ENCODE measurements at regions not wholly inside any gene's neighbourhood (a gene's known extent, or its start where the extent isn't known, plus 50 kb on each side); places are given as distances from the start of the nearest gene placed in this dataset.

- no peak overlapping the region for H3K4me3 ChIP-seq (ENCODE audit: low read length in 2 of 2)
- no peaks in the 10 kb centered on the region for H3K9me3 ChIP-seq (ENCODE audit: control insufficient read depth in 2 of 2, insufficient read depth in 1 of 2, low read length in 1 of 2)
- no peaks in the 10 kb centered on the region for H3K4me1 ChIP-seq (ENCODE audit: control insufficient read depth in 2 of 2, insufficient read depth in 2 of 2, low read length in 2 of 2)
- no peak for DNase-seq (ENCODE audit: low read depth in 6 of 9, low spot score in 9 of 9)
- no peak overlapping the region for H3K27ac ChIP-seq (ENCODE audit: low read depth in 1 of 2, low read length in 1 of 2)
- no peaks in the 10 kb centered on the region for H3K27me3 ChIP-seq (ENCODE audit: control insufficient read depth in 2 of 2, insufficient read depth in 1 of 2, low read length in 1 of 2)
- no peaks in the 10 kb centered on the region for H3K36me3 ChIP-seq (ENCODE audit: control insufficient read depth in 2 of 2, insufficient read depth in 2 of 2, low read length in 1 of 2)
Observed at GRCh38 chr2:104240984-104241383, 612.9 kb upstream of the POU3F3 start.

GRCh38 chr2:104249629-104250028 is 604.3 kb upstream of the POU3F3 start:
- Histone ChIP-seq H3K27me3 (ENCODE audit: control insufficient read depth in 2 of 2, insufficient read depth in 1 of 2, low read length in 1 of 2) (no peaks in the 10 kb centered on the region), H3K4me3 (ENCODE audit: low read length in 2 of 2) (no peak overlapping the region), H3K27ac (ENCODE audit: low read depth in 1 of 2, low read length in 1 of 2) (no peak overlapping the region), H3K9me3 (ENCODE audit: control insufficient read depth in 2 of 2, insufficient read depth in 1 of 2, low read length in 1 of 2) (no peaks in the 10 kb centered on the region), H3K36me3 (ENCODE audit: control insufficient read depth in 2 of 2, insufficient read depth in 2 of 2, low read length in 1 of 2) (no peaks in the 10 kb centered on the region), H3K4me1 (ENCODE audit: control insufficient read depth in 2 of 2, insufficient read depth in 2 of 2, low read length in 2 of 2) (no peaks in the 10 kb centered on the region)
- WGBS = 83% methylated on average over 4 of the region's 4 CpGs
- no peak for DNase-seq (ENCODE audit: low read depth in 6 of 9, low spot score in 9 of 9)

- Histone ChIP-seq H3K4me3 (ENCODE audit: low read length in 2 of 2) (no peak overlapping the region), H3K4me1 (ENCODE audit: control insufficient read depth in 2 of 2, insufficient read depth in 2 of 2, low read length in 2 of 2) (no peaks in the 10 kb centered on the region), H3K36me3 (ENCODE audit: control insufficient read depth in 2 of 2, insufficient read depth in 2 of 2, low read length in 1 of 2) (no peaks in the 10 kb centered on the region), H3K27me3 (ENCODE audit: control insufficient read depth in 2 of 2, insufficient read depth in 1 of 2, low read length in 1 of 2) (no peaks in the 10 kb centered on the region), H3K9me3 (ENCODE audit: control insufficient read depth in 2 of 2, insufficient read depth in 1 of 2, low read length in 1 of 2) (no peaks in the 10 kb centered on the region), H3K27ac (ENCODE audit: low read depth in 1 of 2, low read length in 1 of 2) (no peak overlapping the region)
- 94% methylated on average over 2 of the region's 2 CpGs for WGBS
- no peak for DNase-seq (ENCODE audit: low read depth in 6 of 9, low spot score in 9 of 9)
Observed at GRCh38 chr2:104250635-104251034, 603.3 kb upstream of the POU3F3 start.

DNA sequence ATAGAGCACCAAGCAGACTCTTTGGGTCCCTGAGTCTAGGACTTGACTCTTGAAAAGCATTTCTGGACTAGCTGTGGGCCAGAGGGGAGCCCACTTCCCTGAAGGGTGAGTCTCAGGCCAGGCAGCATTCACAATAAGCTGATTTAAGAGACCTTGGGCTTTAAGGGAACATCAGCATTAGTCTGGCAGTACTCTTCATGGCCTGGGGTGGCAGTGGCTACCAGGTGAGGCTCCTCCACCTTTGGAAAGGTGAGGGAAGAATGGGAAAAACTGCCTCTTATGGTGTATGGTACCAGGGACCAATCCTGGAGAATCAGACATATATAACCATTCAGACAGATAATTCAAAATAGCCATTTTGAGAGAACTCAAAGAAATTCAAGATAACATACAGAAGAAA is 599.9 kb upstream of the POU3F3 start:
- no peak overlapping the region for H3K4me3 ChIP-seq (ENCODE audit: low read length in 2 of 2)
- H3K27me3 ChIP-seq (ENCODE audit: control insufficient read depth in 2 of 2, insufficient read depth in 1 of 2, low read length in 1 of 2) = no peaks in the 10 kb centered on the region
- no peaks in the 10 kb centered on the region for H3K9me3 ChIP-seq (ENCODE audit: control insufficient read depth in 2 of 2, insufficient read depth in 1 of 2, low read length in 1 of 2)
- DNase-seq (ENCODE audit: low read depth in 6 of 9, low spot score in 9 of 9) = no peak
- H3K36me3 ChIP-seq (ENCODE audit: control insufficient read depth in 2 of 2, insufficient read depth in 2 of 2, low read length in 1 of 2) = no peaks in the 10 kb centered on the region
- H3K27ac ChIP-seq (ENCODE audit: low read depth in 1 of 2, low read length in 1 of 2) = no peak overlapping the region
- H3K4me1 ChIP-seq (ENCODE audit: control insufficient read depth in 2 of 2, insufficient read depth in 2 of 2, low read length in 2 of 2) = no peaks in the 10 kb centered on the region

- Histone ChIP-seq H3K27me3 (ENCODE audit: control insufficient read depth in 2 of 2, insufficient read depth in 1 of 2, low read length in 1 of 2) (no peaks in the 10 kb centered on the region), H3K36me3 (ENCODE audit: control insufficient read depth in 2 of 2, insufficient read depth in 2 of 2, low read length in 1 of 2) (no peaks in the 10 kb centered on the region), H3K9me3 (ENCODE audit: control insufficient read depth in 2 of 2, insufficient read depth in 1 of 2, low read length in 1 of 2) (peaks cover 2 to 14% of the 10 kb centered on the region in 2 donors), H3K27ac (ENCODE audit: low read depth in 1 of 2, low read length in 1 of 2) (no peak overlapping the region), H3K4me1 (ENCODE audit: control insufficient read depth in 2 of 2, insufficient read depth in 2 of 2, low read length in 2 of 2) (no peaks in the 10 kb centered on the region), H3K4me3 (ENCODE audit: low read length in 2 of 2) (no peak overlapping the region)
- no peak for DNase-seq (ENCODE audit: low read depth in 6 of 9, low spot score in 9 of 9)
- WGBS = 96% methylated on average over 1 of the region's 1 CpG
Observed at GRCh38 chr2:104262714-104263113, 591.2 kb upstream of the POU3F3 start.

DNA sequence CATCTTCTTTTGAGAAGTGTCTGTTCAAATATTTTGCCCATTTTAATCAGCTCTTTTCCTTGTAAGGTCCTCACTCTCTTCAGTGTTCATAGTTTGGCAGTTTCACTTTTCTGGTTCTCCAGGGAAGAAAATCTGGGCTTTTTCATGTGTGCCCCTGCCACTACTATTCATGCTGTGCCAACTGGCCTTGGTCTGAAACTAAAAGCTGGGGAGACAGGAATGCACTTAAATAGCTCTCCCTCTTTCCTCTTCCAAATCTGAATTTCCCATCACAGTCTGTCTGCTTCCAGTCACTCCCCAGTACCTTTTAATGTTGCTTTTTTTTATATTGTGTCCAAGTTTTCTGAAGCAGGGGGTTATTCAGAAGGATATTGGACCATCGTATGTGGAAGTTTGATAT is 574.3 kb upstream of the POU3F3 start:
- no peaks in the 10 kb centered on the region for H3K36me3 ChIP-seq (ENCODE audit: control insufficient read depth in 2 of 2, insufficient read depth in 2 of 2, low read length in 1 of 2)
- H3K4me1 ChIP-seq (ENCODE audit: control insufficient read depth in 2 of 2, insufficient read depth in 2 of 2, low read length in 2 of 2) = no peaks in the 10 kb centered on the region
- no peaks in the 10 kb centered on the region for H3K27me3 ChIP-seq (ENCODE audit: control insufficient read depth in 2 of 2, insufficient read depth in 1 of 2, low read length in 1 of 2)
- H3K9me3 ChIP-seq (ENCODE audit: control insufficient read depth in 2 of 2, insufficient read depth in 1 of 2, low read length in 1 of 2) = no peaks in the 10 kb centered on the region
- H3K27ac ChIP-seq (ENCODE audit: low read depth in 1 of 2, low read length in 1 of 2) = no peak overlapping the region
- no peak overlapping the region for H3K4me3 ChIP-seq (ENCODE audit: low read length in 2 of 2)
- 94% methylated on average over 1 of the region's 1 CpG for WGBS
- no peak for DNase-seq (ENCODE audit: low read depth in 6 of 9, low spot score in 9 of 9)

DNA sequence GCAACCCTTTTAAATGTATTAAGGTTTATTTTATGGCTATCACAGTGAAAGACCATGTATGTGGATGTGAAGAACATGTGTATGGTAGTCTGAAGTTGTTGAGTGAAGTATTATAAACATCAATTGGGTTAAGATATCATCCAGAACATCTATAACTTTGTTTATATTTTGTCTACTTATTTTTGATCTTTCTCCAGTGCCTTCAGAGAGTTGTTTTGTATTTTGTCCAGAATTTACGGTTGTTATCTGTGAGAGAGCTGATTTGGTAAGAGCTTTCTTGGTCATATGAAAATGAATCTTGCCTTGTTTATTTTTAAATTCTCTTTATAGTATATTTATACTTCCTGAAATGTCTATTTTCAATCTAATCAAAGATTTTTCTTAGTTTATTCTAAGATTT is 573.7 kb upstream of the POU3F3 start:
- no peaks in the 10 kb centered on the region for H3K4me1 ChIP-seq (ENCODE audit: control insufficient read depth in 2 of 2, insufficient read depth in 2 of 2, low read length in 2 of 2)
- no peaks in the 10 kb centered on the region for H3K27me3 ChIP-seq (ENCODE audit: control insufficient read depth in 2 of 2, insufficient read depth in 1 of 2, low read length in 1 of 2)
- 96% methylated on average over 1 of the region's 1 CpG for WGBS
- no peak for DNase-seq (ENCODE audit: low read depth in 6 of 9, low spot score in 9 of 9)
- no peak overlapping the region for H3K4me3 ChIP-seq (ENCODE audit: low read length in 2 of 2)
- no peaks in the 10 kb centered on the region for H3K36me3 ChIP-seq (ENCODE audit: control insufficient read depth in 2 of 2, insufficient read depth in 2 of 2, low read length in 1 of 2)
- no peak overlapping the region for H3K27ac ChIP-seq (ENCODE audit: low read depth in 1 of 2, low read length in 1 of 2)
- H3K9me3 ChIP-seq (ENCODE audit: control insufficient read depth in 2 of 2, insufficient read depth in 1 of 2, low read length in 1 of 2) = no peaks in the 10 kb centered on the region

DNA sequence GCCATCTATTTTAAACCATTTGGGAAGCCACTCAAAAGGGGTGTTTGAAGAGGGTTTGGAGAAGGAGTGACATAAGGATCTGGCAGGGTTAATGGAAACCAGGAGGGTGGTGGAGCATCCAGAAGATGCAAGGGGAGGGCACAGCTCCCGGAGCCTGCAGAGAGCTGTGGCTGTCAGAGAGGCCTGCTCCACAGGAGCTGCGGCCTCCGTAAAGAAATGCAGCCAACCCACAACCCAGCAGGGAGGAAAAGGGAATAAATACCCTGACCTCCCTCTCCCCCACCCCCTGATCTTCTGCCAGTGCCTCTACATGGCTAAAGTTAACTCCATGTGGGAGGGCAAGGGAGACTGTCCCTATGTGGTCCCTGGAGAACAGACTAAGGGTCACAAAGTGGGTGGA is 567.1 kb upstream of the POU3F3 start:
- Histone ChIP-seq H3K4me3 (ENCODE audit: low read length in 2 of 2) (no peak overlapping the region), H3K36me3 (ENCODE audit: control insufficient read depth in 2 of 2, insufficient read depth in 2 of 2, low read length in 1 of 2) (no peaks in the 10 kb centered on the region), H3K9me3 (ENCODE audit: control insufficient read depth in 2 of 2, insufficient read depth in 1 of 2, low read length in 1 of 2) (no peaks in the 10 kb centered on the region), H3K27ac (ENCODE audit: low read depth in 1 of 2, low read length in 1 of 2) (no peak overlapping the region), H3K27me3 (ENCODE audit: control insufficient read depth in 2 of 2, insufficient read depth in 1 of 2, low read length in 1 of 2) (no peaks in the 10 kb centered on the region), H3K4me1 (ENCODE audit: control insufficient read depth in 2 of 2, insufficient read depth in 2 of 2, low read length in 2 of 2) (no peaks in the 10 kb centered on the region)
- no peak for DNase-seq (ENCODE audit: low read depth in 6 of 9, low spot score in 9 of 9)
- WGBS = 64% methylated on average over 3 of the region's 3 CpGs

GRCh38 chr2:104289651-104290565 is 564.0 kb upstream of the POU3F3 start:
- Histone ChIP-seq H3K27me3 (ENCODE audit: control insufficient read depth in 2 of 2, insufficient read depth in 1 of 2, low read length in 1 of 2) (no peaks in the 10 kb centered on the region), H3K9me3 (ENCODE audit: control insufficient read depth in 2 of 2, insufficient read depth in 1 of 2, low read length in 1 of 2) (no peaks in the 10 kb centered on the region), H3K4me1 (ENCODE audit: control insufficient read depth in 2 of 2, insufficient read depth in 2 of 2, low read length in 2 of 2) (no peaks in the 10 kb centered on the region), H3K27ac (ENCODE audit: low read depth in 1 of 2, low read length in 1 of 2) (no peak overlapping the region), H3K4me3 (ENCODE audit: low read length in 2 of 2) (no peak overlapping the region), H3K36me3 (ENCODE audit: control insufficient read depth in 2 of 2, insufficient read depth in 2 of 2, low read length in 1 of 2) (no peaks in the 10 kb centered on the region)
- 90% methylated on average over 8 of the region's 8 CpGs for WGBS
- DNase-seq (ENCODE audit: low read depth in 6 of 9, low spot score in 9 of 9) = no peak
